C4-2B (cell line): ENCODE measurements at regions not wholly inside any gene's neighbourhood (a gene's known extent, or its start where the extent isn't known, plus 50 kb on each side); places are given as distances from the start of the nearest gene placed in this dataset.

Experiments used
- CTCF ChIP-seq: fragments of 450-650 bp; conservative IDR thresholded peaks from 2 replicates; pipeline ENCODE4 v1.5.1; 2017; ENCODE audit warnings: mild to moderate bottlenecking
- ZFX ChIP-seq: fragments of 450-650 bp; IDR thresholded peaks from 2 replicates; pipeline ENCODE4 v1.6.1; 2017

- no peak for TF ChIP-seq CTCF
- TF ChIP-seq ZFX, result no peak
These were observed 205.9 kb downstream of the PTEN start for GRCh38 chr10:88069338-88069737.
